ENCODE measurements at regions not wholly inside any gene's neighbourhood (a gene's known extent, or its start where the extent isn't known, plus 50 kb on each side); places are given as distances from the start of the nearest gene placed in this dataset.
A peak's percentile ranks its signal among the peaks of the same experiment; 100 is the strongest.

- in situ Hi-C loops (cut with HindIII; ENCODE audit: low pct_unique_long_range_greater_than_20kb, low sequenced_read_pairs): no loop called here
- TF ChIP-seq JUND (IDR thresholded peaks at IDR 0.05; ENCODE audit: low read depth): no peak
- no peak for DNase-seq (ENCODE audit: low read depth in 1 of 2, low spot score in 1 of 2)
Observed at GRCh38 chr14:61877768-61878167, 115.5 kb downstream of the SNAPC1 start.

GRCh38 chr14:61878931-61879330 lies 116.7 kb downstream of the SNAPC1 start:
- no peak for TF ChIP-seq JUND (IDR thresholded peaks at IDR 0.05; ENCODE audit: low read depth)
- in situ Hi-C loops (cut with HindIII; ENCODE audit: low pct_unique_long_range_greater_than_20kb, low sequenced_read_pairs): no loop called here
- DNase-seq (ENCODE audit: low read depth in 1 of 2, low spot score in 1 of 2): no peak

- TF ChIP-seq JUND (IDR thresholded peaks at IDR 0.05; ENCODE audit: low read depth): no peak
- no peak for DNase-seq (ENCODE audit: low read depth in 1 of 2, low spot score in 1 of 2)
- in situ Hi-C loops (cut with HindIII; ENCODE audit: low pct_unique_long_range_greater_than_20kb, low sequenced_read_pairs): no loop called here
Observed at GRCh38 chr14:61881046-61881445, 118.8 kb downstream of the SNAPC1 start.

GRCh38 chr14:61884711-61885110 lies 122.5 kb downstream of the SNAPC1 start:
- DNase-seq (ENCODE audit: low read depth in 1 of 2, low spot score in 1 of 2): no peak
- TF ChIP-seq JUND (IDR thresholded peaks at IDR 0.05; ENCODE audit: low read depth): no peak
- in situ Hi-C loops (cut with HindIII; ENCODE audit: low pct_unique_long_range_greater_than_20kb, low sequenced_read_pairs): no loop called here

- in situ Hi-C loops (cut with HindIII; ENCODE audit: low pct_unique_long_range_greater_than_20kb, low sequenced_read_pairs): no loop called here
- TF ChIP-seq JUND (IDR thresholded peaks at IDR 0.05; ENCODE audit: low read depth): no peak
- DNase-seq (ENCODE audit: low read depth in 1 of 2, low spot score in 1 of 2): no peak
Observed at GRCh38 chr14:61885203-61885961, 123.2 kb downstream of the SNAPC1 start.

GRCh38 chr14:61887628-61888027 lies 125.4 kb downstream of the SNAPC1 start:
- no peak for DNase-seq (ENCODE audit: low read depth in 1 of 2, low spot score in 1 of 2)
- no peak for TF ChIP-seq JUND (IDR thresholded peaks at IDR 0.05; ENCODE audit: low read depth)
- in situ Hi-C loops (cut with HindIII; ENCODE audit: low pct_unique_long_range_greater_than_20kb, low sequenced_read_pairs): no loop called here

- in situ Hi-C loops (cut with HindIII; ENCODE audit: low pct_unique_long_range_greater_than_20kb, low sequenced_read_pairs): no loop called here
- DNase-seq (ENCODE audit: low read depth in 1 of 2, low spot score in 1 of 2): no peak
- TF ChIP-seq JUND (IDR thresholded peaks at IDR 0.05; ENCODE audit: low read depth): no peak
Observed at GRCh38 chr14:61889914-61890351, 127.7 kb downstream of the SNAPC1 start.

- DNase-seq (ENCODE audit: low read depth in 1 of 2, low spot score in 1 of 2): no peak
- TF ChIP-seq JUND (IDR thresholded peaks at IDR 0.05; ENCODE audit: low read depth): no peak
- in situ Hi-C loops (cut with HindIII; ENCODE audit: low pct_unique_long_range_greater_than_20kb, low sequenced_read_pairs): no loop called here
Observed at GRCh38 chr14:61891170-61891569, 128.9 kb downstream of the SNAPC1 start.

- in situ Hi-C loops (cut with HindIII; ENCODE audit: low pct_unique_long_range_greater_than_20kb, low sequenced_read_pairs): no loop called here
- no peak for DNase-seq (ENCODE audit: low read depth in 1 of 2, low spot score in 1 of 2)
- no peak for TF ChIP-seq JUND (IDR thresholded peaks at IDR 0.05; ENCODE audit: low read depth)
Observed at GRCh38 chr14:61891810-61892209, 129.6 kb downstream of the SNAPC1 start.

GRCh38 chr14:61893371-61893940 lies 131.2 kb downstream of the SNAPC1 start:
- in situ Hi-C loops (cut with HindIII; ENCODE audit: low pct_unique_long_range_greater_than_20kb, low sequenced_read_pairs): no loop called here
- TF ChIP-seq JUND (IDR thresholded peaks at IDR 0.05; ENCODE audit: low read depth): no peak
- DNase-seq (ENCODE audit: low read depth in 1 of 2, low spot score in 1 of 2): no peak

GRCh38 chr14:61894452-61895077 lies 132.3 kb downstream of the SNAPC1 start:
- TF ChIP-seq JUND (IDR thresholded peaks at IDR 0.05; ENCODE audit: low read depth): no peak
- in situ Hi-C loops (cut with HindIII; ENCODE audit: low pct_unique_long_range_greater_than_20kb, low sequenced_read_pairs): no loop called here
- DNase-seq (ENCODE audit: low read depth in 1 of 2, low spot score in 1 of 2): peak; percentile 71 to 83

- no peak for TF ChIP-seq JUND (IDR thresholded peaks at IDR 0.05; ENCODE audit: low read depth)
- no peak for DNase-seq (ENCODE audit: low read depth in 1 of 2, low spot score in 1 of 2)
- in situ Hi-C loops (cut with HindIII; ENCODE audit: low pct_unique_long_range_greater_than_20kb, low sequenced_read_pairs): no loop called here
Observed at GRCh38 chr14:61897300-61897699, 135.1 kb downstream of the SNAPC1 start.

- TF ChIP-seq JUND (IDR thresholded peaks at IDR 0.05; ENCODE audit: low read depth): no peak
- no peak for DNase-seq (ENCODE audit: low read depth in 1 of 2, low spot score in 1 of 2)
- in situ Hi-C loops (cut with HindIII; ENCODE audit: low pct_unique_long_range_greater_than_20kb, low sequenced_read_pairs): no loop called here
Observed at GRCh38 chr14:61898568-61898967, 136.3 kb downstream of the SNAPC1 start.
